GM19351 (cell line): ENCODE measurements at regions not wholly inside any gene's neighbourhood (a gene's known extent, or its start where the extent isn't known, plus 50 kb on each side); places are given as distances from the start of the nearest gene placed in this dataset.

Experiments used
- ATAC-seq: cut with Tn5 transposase; IDR thresholded peaks from one replicate; pipeline ENCODE4 v1.9.1; 2021; ENCODE audit warnings: mild to moderate bottlenecking, moderate library complexity; ENCODE audit not compliant: unreplicated experiment

GRCh38 chr7:86975449-86975848 lies 84.0 kb downstream of the ELAPOR2 start:
- no peak for ATAC-seq

- ATAC-seq, result no peak
Measured at GRCh38 chr7:86972072-86972471, 87.4 kb downstream of the ELAPOR2 start.

DNA sequence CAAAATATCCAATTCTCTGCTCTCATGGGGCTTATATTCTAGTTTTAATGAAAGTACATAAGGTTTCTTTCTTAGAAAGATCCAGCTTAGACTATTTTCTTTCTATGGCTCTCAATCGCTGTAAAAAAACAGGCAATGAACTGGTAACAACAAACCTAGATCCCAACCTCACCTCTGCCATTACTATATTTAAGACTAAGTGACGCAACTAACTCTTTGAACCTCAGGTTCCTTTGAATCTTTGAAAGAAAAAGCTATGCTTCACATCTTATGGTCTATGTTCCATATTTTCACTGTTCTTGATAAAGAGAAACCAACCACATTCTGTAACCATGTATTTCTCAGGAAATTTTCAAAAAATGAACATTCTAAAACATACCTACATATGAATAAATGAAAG lies 88.5 kb downstream of the ELAPOR2 start:
- no peak for ATAC-seq

GRCh38 chr7:86970547-86970946 lies 88.9 kb downstream of the ELAPOR2 start:
- ATAC-seq, result no peak

DNA sequence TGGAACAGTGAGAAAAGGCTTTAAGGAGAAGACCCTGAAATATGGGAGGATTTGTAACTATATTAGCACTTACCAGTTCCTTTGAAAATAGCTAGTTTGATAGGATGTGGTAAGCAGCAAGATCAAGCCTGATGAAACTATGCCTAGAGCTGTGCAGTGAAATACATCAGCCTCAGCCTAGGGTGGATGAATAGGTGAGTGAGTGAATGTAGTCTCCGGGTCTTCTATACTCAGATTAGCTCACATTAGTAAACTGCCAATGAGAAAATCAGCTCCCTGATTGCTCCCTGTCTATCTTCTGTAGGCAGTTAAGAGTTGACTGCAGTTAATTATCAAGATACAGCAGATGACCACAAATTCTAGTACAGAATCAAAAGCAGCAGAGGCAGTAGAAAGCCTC lies 89.6 kb downstream of the ELAPOR2 start:
- ATAC-seq, result no peak

DNA sequence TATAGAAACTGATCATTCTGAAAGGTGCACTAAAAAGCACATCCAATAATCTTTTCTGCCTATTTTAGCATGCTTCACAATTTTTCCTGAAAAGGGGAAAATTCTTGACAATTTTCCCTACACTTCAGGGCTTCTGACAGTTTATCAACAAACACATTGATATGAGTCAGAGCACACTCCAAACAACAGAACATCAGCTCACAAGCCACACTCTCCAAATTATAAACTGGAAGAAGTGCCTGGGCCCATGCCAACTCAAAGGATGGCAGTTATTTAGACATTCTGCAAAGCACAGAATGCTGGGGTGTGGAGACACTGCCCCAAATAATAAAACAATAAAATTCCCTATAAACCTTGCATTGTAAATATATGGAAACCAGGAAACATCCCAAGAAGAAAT lies 90.8 kb downstream of the ELAPOR2 start:
- no peak for ATAC-seq

DNA sequence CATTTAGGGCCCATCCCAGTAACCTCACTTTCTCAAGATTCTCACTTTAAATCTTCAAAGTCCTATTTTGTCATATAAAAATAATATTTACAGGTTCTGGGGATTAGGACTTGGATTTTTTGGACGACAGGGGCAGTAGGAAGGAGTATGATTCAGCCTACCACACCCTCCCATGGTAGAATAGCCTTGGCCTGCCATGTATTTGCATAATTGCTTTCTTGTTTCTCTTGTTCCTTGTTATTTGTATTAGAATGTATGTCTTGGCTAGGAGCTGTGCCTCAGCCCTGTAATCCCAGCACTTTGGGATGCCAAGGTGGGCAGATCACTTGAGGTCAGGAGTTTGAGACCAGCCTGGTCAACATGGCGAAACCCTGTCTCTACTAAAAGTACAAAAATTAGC lies 92.5 kb downstream of the ELAPOR2 start:
- peak; percentile 34 for ATAC-seq

DNA sequence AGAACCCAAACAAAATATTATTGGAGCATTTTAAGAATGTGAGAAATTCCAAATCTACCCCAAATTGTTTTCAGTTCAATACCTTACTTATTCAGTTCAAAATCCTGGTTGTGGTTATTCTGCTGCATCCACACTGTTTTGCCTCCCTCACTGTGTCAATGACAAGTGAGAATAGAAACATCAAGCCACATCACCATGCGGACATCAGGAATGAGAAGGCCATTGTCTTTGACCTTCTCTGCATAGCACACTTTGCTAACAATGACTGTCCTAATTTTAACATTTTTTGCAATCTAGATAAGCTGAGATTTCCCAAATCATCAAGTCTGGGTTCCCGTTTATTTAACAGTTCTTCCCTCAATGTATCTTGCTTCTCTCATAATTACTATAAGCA lies 93.7 kb downstream of the ELAPOR2 start:
- ATAC-seq, result no peak

DNA sequence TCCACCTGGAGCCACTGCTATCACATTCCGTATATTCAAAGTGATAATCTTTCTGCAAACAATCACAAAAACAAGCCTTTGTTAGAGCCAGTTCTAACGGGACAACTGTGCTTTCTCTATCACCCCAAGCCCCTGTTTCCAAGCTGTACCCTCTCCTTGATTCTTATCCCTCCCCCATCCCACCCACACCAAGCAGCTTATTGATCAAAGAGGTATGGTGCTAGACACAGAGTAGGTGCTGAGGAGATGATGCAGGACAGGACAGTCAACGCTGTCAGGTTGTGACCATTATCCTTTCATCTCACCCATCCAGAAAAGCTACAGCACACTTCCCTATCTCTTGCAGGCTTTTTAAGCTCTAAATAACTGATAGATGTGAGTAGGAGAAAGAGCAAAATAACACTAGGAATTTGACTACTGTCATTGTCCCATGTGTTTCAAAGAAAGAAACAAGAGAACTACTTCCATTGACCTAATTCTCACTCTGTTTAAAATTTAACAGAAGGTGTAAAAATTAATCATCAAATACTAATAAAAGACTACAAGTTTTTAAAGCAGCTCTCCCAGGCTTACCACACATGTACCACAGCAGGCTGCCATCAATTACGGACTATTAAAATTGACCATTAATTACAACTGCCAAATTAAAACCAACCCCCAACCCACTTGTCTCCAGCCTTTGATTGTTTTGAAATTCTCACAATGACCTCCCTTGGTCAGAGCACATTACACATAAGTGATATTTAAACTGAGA lies 94.3 kb downstream of the ELAPOR2 start:
- no peak for ATAC-seq

- peak; percentile 98 for ATAC-seq
Measured at GRCh38 chr7:86963599-86964230, 95.7 kb downstream of the ELAPOR2 start.

DNA sequence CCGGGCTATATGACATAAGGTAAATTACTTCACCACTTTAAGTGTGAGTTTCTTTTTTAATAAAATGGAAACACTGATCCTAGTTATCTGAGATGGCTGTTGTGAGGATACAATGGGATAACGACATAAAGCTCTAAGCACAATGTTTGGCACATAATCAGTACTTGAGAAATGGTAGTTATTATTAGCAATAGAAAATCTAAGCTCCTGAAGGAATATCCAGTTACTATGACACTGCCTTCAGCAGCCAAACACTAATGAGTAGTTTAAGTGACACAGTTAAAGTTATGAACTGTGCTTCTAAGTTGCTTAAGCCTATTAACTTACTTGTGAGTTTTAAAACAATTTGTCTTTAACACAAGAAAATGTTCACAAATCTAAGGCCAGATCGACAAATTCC lies 96.8 kb downstream of the ELAPOR2 start:
- no peak for ATAC-seq

DNA sequence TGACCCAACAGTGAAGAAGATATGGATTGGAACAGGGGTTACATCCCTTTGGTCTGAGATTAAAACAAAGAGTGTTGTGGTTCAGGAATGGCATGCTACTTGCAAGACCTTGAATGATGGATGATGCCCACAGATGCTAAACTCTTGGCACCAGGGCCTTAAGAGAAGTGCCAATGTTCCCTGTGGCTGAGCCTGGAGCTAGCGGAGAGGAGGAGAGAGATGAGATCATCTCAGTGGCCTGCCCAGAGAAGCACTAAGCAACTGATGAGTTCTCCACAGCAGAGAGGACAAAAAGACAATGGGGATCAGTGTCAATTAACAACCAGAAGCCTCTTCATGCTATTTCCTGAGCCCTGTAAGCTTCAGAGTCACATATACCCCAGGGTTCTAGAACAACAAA lies 97.8 kb downstream of the ELAPOR2 start:
- ATAC-seq, result no peak

DNA sequence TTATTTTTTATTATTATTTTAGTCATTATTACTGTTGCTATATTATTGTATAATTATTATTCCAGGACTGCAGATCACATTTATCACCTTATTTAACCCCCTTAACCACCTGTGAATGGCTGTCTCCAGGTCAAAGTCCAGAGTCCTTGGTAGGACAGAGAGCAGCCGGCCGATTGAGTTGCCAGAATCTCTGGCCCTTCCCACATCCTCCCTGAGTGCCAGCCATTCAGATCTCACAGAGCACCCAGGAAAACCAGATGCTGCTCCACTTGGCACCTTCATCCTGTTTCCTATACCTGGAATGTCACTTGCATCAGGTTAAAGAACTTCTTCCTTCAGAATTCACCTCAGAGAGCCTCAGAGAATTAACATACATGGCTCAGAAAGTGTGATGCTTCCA lies 101.1 kb downstream of the ELAPOR2 start:
- no peak for ATAC-seq

GRCh38 chr7:86956567-86956966 lies 102.9 kb downstream of the ELAPOR2 start:
- ATAC-seq, result no peak

- ATAC-seq, result no peak
Measured at GRCh38 chr7:86955895-86956503, 103.5 kb downstream of the ELAPOR2 start.

GRCh38 chr7:86954971-86955370 lies 104.5 kb downstream of the ELAPOR2 start:
- ATAC-seq, result no peak

- ATAC-seq, result no peak
Measured at GRCh38 chr7:86953653-86954336, 105.7 kb downstream of the ELAPOR2 start.

GRCh38 chr7:86953219-86953618 lies 106.2 kb downstream of the ELAPOR2 start:
- no peak for ATAC-seq

DNA sequence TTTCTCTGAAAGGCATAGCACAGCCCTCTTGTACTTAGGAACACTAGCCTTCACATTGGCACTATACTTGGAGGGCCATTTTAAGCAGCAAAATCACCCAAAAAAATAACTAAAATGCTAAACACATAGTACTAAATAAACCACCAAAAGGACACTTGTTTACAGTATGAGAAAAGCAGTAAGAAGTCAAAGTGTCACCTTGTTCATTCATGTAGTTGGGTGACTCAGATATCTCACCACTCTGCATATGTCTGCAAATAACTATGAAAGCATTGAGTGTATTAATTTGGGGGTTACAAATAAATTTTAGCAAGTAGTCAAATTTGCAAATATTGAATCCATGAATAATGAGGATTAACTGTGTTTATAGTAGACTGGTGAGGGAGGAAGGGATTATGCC lies 107.6 kb downstream of the ELAPOR2 start:
- no peak for ATAC-seq

DNA sequence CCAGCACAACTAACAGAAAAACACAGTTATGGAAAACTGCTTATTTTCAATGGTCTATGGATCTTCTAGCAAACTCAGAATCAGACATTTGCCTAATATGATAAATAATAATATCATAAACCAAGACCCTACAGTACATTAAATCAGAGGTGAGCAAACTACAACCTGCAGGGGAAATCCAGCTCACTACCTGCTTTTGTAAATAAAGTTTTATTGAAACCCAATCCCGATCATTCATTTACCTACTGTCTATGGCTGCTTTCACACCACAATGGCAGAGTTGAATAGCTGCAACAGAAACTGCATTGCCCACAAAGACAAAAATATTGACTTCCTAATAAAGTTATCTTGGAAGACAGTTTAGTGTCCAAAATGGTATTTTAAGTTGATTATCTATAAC lies 108.5 kb downstream of the ELAPOR2 start:
- no peak for ATAC-seq

DNA sequence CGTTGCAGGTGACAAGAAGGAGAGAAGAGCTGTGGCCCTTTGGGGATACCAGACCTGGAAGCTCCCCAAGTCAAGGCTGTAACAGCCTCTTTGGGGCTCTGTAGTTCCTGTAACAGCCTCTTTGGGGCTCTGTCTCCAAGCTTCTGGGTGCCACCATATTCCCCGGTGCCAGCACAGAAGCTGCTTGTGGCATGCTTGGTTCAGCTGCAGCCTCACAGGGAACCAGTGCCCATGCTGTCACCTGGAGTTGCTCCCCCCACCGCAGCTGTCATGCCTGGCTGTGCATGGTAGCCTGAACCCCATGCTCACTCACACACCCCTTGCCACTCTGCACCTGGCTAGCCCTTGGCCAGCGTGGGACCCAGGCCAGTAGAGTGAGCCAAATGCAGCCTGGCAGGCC lies 109.1 kb downstream of the ELAPOR2 start:
- no peak for ATAC-seq

DNA sequence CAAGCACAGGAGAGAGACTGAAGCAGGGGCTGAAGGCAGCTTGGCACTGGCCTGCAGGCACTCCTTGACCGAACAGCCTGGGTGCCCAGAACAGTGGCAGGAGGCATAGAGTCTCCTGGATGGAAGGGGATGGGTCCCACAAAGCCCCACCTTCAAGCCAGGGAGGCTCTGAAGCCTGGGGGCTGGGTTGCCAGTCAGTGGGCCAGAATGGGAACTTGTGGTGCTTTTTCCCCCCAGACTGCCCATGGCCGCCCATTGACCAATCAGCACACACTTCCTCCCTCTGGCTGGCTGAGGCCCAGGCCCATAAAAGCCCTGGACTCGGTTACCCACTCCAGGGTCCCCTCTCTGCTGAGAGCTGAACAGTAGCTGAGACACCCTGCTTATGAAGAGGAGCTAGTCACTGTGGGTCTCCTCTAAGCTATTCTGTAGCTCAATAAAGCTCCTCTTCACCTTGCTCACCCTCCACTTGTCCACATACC lies 109.6 kb downstream of the ELAPOR2 start:
- no peak for ATAC-seq
